K562 (cell line): ENCODE measurements at regions not wholly inside any gene's neighbourhood (a gene's known extent, or its start where the extent isn't known, plus 50 kb on each side); places are given as distances from the start of the nearest gene placed in this dataset.

Experiments used
- ATAC-seq: fragments of 200-7000 bp; cut with Tn5 transposase; 3 replicates; pipeline ENCODE4 v1.9.1; 2020; ENCODE audit warnings: moderate library complexity
- BruUV-seq: library from RNA; stranded (reverse); fragments of 400-500 nt; replicated peaks from 2 replicates; lab custom pipeline; 2021; lab: Mats Ljungman, UMichigan
- CTCF ChIA-PET: fragments of 300-600 bp; formaldehyde crosslinking; extraction: SDS; loops from one replicate; lab custom pipeline; 2021; ENCODE audit warnings: low intra/inter-chr PET ratio; lab: Yijun Ruan, JAX
- POLR2A ChIA-PET: fragments of 300-600, 350-650 bp; sonication (Branson Sonifier 250); formaldehyde crosslinking; extraction: SDS; loops from one replicate; lab custom pipeline; 2021; ENCODE audit warnings: antibody characterized with exemption, inconsistent platforms; lab: Yijun Ruan, JAX
- DNase-seq, 4 experiments: peaks; one replicate each; pipeline versions ENCODE4 v3.0.0 to v3.0.0-alpha.2; 2011 to 2018; ENCODE audit warnings: low spot score in 3 of 4, mixed read lengths in 3 of 4; ENCODE audit errors: extremely low read depth in 1 of 4
- FAIRE-seq: peaks from 2 replicates; lab custom pipeline; 2011; peaks lifted over from hg19 to GRCh38; lab: Jason Lieb, UNC
- H2AFZ ChIP-seq: 2 replicates; pipeline ENCODE4 v1.6.0; 2011; ENCODE audit warnings: low read depth, low read length, control low read depth, inconsistent platforms
- H3K27ac ChIP-seq: fragments of 200-600 bp; 3 replicates; pipeline ENCODE4 v1.8.0; 2011; ENCODE audit warnings: low read depth, mild to moderate bottlenecking, control low read depth, inconsistent platforms, low read length, moderate library complexity, mixed read lengths; ENCODE audit errors: extremely low read depth
- H3K27me3 ChIP-seq, 2 experiments: fragments of 300-600 bp in 1 of 2; 2 replicates in 1 of 2; 3 replicates in 1 of 2; pipeline versions ENCODE4 v1.6.0 to v1.8.0; 2011; ENCODE audit warnings: inconsistent platforms in 2 of 2, low read length in 2 of 2, mild to moderate bottlenecking in 1 of 2, mixed read lengths in 1 of 2, moderate library complexity in 1 of 2; ENCODE audit not compliant: control insufficient read depth in 2 of 2, insufficient read depth in 2 of 2
- H3K36me3 ChIP-seq: fragments of 300-600 bp; 3 replicates; pipeline ENCODE4 v1.8.0; 2011; ENCODE audit warnings: mild to moderate bottlenecking, low read length, inconsistent platforms; ENCODE audit not compliant: control insufficient read depth, insufficient read depth
- H3K4me1 ChIP-seq, 2 experiments: fragments of 200-600 bp in 1 of 2; replicated peaks in 1 of 2; 2 replicates in 1 of 2; 3 replicates in 1 of 2; pipeline versions ENCODE4 v1.5.1 to v1.8.0; 2011; ENCODE audit warnings: inconsistent platforms in 2 of 2, low read length in 2 of 2, mild to moderate bottlenecking in 1 of 2, mixed read lengths in 1 of 2, moderate library complexity in 1 of 2; ENCODE audit not compliant: control insufficient read depth in 2 of 2, insufficient read depth in 2 of 2
- H3K4me2 ChIP-seq: 2 replicates; pipeline ENCODE4 v1.6.1; 2011; ENCODE audit warnings: low read length, control low read depth, inconsistent platforms, mixed read lengths; ENCODE audit not compliant: insufficient read depth
- H3K4me3 ChIP-seq: fragments of 200-600 bp; sonication (generic), shearing (Covaris generic); 2 replicates; pipeline ENCODE4 v1.5.1; 2016; ENCODE audit warnings: control low read depth, inconsistent platforms
- H3K79me2 ChIP-seq: fragments of 200-600 bp; 3 replicates; pipeline ENCODE4 v1.8.0; 2011; ENCODE audit warnings: low read length, inconsistent platforms; ENCODE audit not compliant: control insufficient read depth, insufficient read depth
- H3K9ac ChIP-seq, 2 experiments: 2 replicates each; pipeline versions ENCODE4 v1.6.0 to v1.6.1; 2011; ENCODE audit warnings: low read depth in 2 of 2, low read length in 2 of 2, control low read depth in 1 of 2, inconsistent platforms in 1 of 2, mild to moderate bottlenecking in 1 of 2, mixed read lengths in 1 of 2; ENCODE audit not compliant: insufficient read depth in 1 of 2
- H3K9me1 ChIP-seq: one replicate; pipeline ENCODE4 v1.6.0; 2011; ENCODE audit warnings: inconsistent platforms, mild to moderate bottlenecking, low read length, moderate library complexity; ENCODE audit not compliant: control insufficient read depth, insufficient read depth
- H3K9me3 ChIP-seq: replicated peaks from 2 replicates; pipeline ENCODE4 v1.5.1; 2011; ENCODE audit warnings: low read depth, low read length, inconsistent platforms; ENCODE audit not compliant: control insufficient read depth, insufficient read depth
- H4K20me1 ChIP-seq: replicated peaks from 2 replicates; pipeline ENCODE4 v1.6.1; 2011; ENCODE audit warnings: low read length, inconsistent platforms, mixed read lengths; ENCODE audit not compliant: control insufficient read depth, insufficient read depth
- CREM ChIP-seq: IDR thresholded peaks from 2 replicates; pipeline ENCODE4 v1.6.1; 2014; ENCODE audit warnings: antibody characterized with exemption, low read depth
- E2F3 ChIP-seq: fragments of 250-450 bp; sonication (Bioruptor Pico); IDR thresholded peaks from 2 replicates; pipeline ENCODE4 v1.4.0; 2020; ENCODE audit warnings: mild to moderate bottlenecking
- SETDB1 ChIP-seq: IDR thresholded peaks from one replicate; pipeline ENCODE4 v1.6.1; 2012; ENCODE audit warnings: low read length, control low read depth, inconsistent platforms
- TEAD4 ChIP-seq, 2 experiments: sonication (generic) in 1 of 2; formaldehyde crosslinking in 1 of 2; IDR thresholded peaks; 2 replicates each; pipeline versions ENCODE4 v1.6.1 to v1.8.0; 2012 to 2022; ENCODE audit warnings: borderline replicate concordance in 1 of 2, inconsistent platforms in 1 of 2, low read length in 1 of 2, mild to moderate bottlenecking in 1 of 2, missing genetic modification reagents in 1 of 2
- ZNF217 ChIP-seq: sonication (generic); formaldehyde crosslinking; IDR thresholded peaks from 2 replicates; pipeline ENCODE4 v1.8.0; 2022; ENCODE audit warnings: mild to moderate bottlenecking, missing genetic modification reagents
- WGBS: fragments of 100-300 bp; shearing (Covaris generic); methylation state at CpG from one replicate; pipeline ENCODE4 v1.1.6; 2016; ENCODE audit warnings: low coverage, mixed read lengths; ENCODE audit not compliant: insufficient coverage; ENCODE audit errors: missing lambda C conversion rate; 5-methylcytosine and 5-hydroxymethylcytosine counted together
- in situ Hi-C: fragments of 300-500 bp; cut with MboI; formaldehyde crosslinking; loops from 4 replicates; pipeline ENCODE4 v1.15.0; 2018; ENCODE audit warnings: inconsistent platforms, mixed read lengths
- intact Hi-C: fragments of 100-400 bp; cut with micrococcal nuclease; formaldehyde crosslinking; loops from 2 replicates; pipeline ENCODE4 v1.14.2; 2022
- TF ChIP-seq, protein P1 (sequence below): fragments of 250-450 bp; sonication (Bioruptor Pico); IDR thresholded peaks from 2 replicates; pipeline ENCODE4 v1.9.0; 2021; ENCODE audit warnings: mild to moderate bottlenecking, inconsistent platforms
- TF ChIP-seq, protein P2 (sequence below): sonication (generic); formaldehyde crosslinking; IDR thresholded peaks from 2 replicates; pipeline ENCODE4 v1.8.1; 2023; ENCODE audit warnings: mild to moderate bottlenecking, missing genetic modification reagents

DNA sequence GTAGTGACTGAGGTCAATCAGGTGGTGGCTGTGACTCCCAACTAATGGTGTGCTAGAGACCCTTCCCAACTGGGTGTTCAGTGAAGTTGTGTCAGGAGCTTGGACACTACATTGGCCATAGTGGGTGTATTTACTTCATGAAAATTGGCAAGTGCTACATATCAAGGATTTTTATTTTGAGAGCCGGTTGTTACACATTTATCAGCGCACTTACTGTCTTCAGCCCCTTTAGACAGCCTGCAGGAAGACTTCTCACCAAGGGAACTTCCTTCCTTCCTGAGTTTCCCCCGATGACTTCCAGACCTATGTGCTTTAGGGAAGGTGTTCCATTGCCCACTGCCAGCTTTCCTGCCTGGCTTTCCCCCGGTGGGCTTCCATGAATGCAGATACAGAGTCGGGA, 261.2 kb downstream of the CBLN1 start:
- no peaks in the 10 kb centered on the region for H4K20me1 ChIP-seq
- H3K27me3 ChIP-seq = peaks cover 0 to 16% of the 10 kb centered on the region in 2 experiments; a peak in 1 of 5 replicates
- CTCF ChIA-PET = no interaction called here
- in situ Hi-C loops (no loop called here), intact Hi-C loops (no loop called here)
- 2% methylated on average over 5 of the region's 5 CpGs for WGBS
- no peaks in the 10 kb centered on the region for H3K4me1 ChIP-seq
- no peak overlapping the region for H2AFZ ChIP-seq
- H3K36me3 ChIP-seq = no peaks in the 10 kb centered on the region
- FAIRE-seq (no peak), ATAC-seq (no peak), DNase-seq (no peak)
- no peak overlapping the region for H3K9ac ChIP-seq
- no peak overlapping the region for H3K4me2 ChIP-seq
- no peak overlapping the region for H3K27ac ChIP-seq
- H3K9me3 ChIP-seq = no peaks in the 10 kb centered on the region
- no TSS peak for BruUV-seq
- POLR2A ChIA-PET = no interaction called here
- no peak overlapping the region for H3K4me3 ChIP-seq
- H3K9me1 ChIP-seq = no peaks in the 10 kb centered on the region
- H3K79me2 ChIP-seq = no peaks in the 10 kb centered on the region
- TF ChIP-seq TEAD4 (IDR thresholded peaks at IDR 0.05; ENCODE audit: low read length) (no peak), TEAD4 (CRISPR knock-in tag; IDR thresholded peaks at IDR 0.05; ENCODE audit: borderline replicate concordance) (no peak), SETDB1 (no peak), ZNF217 (CRISPR knock-in tag) (no peak), CREM (no peak), E2F3 (CRISPR knock-in tag) (no peak)
- TF ChIP-seq, protein P1, sequence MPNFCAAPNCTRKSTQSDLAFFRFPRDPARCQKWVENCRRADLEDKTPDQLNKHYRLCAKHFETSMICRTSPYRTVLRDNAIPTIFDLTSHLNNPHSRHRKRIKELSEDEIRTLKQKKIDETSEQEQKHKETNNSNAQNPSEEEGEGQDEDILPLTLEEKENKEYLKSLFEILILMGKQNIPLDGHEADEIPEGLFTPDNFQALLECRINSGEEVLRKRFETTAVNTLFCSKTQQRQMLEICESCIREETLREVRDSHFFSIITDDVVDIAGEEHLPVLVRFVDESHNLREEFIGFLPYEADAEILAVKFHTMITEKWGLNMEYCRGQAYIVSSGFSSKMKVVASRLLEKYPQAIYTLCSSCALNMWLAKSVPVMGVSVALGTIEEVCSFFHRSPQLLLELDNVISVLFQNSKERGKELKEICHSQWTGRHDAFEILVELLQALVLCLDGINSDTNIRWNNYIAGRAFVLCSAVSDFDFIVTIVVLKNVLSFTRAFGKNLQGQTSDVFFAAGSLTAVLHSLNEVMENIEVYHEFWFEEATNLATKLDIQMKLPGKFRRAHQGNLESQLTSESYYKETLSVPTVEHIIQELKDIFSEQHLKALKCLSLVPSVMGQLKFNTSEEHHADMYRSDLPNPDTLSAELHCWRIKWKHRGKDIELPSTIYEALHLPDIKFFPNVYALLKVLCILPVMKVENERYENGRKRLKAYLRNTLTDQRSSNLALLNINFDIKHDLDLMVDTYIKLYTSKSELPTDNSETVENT = no peak
- TF ChIP-seq, protein P2, sequence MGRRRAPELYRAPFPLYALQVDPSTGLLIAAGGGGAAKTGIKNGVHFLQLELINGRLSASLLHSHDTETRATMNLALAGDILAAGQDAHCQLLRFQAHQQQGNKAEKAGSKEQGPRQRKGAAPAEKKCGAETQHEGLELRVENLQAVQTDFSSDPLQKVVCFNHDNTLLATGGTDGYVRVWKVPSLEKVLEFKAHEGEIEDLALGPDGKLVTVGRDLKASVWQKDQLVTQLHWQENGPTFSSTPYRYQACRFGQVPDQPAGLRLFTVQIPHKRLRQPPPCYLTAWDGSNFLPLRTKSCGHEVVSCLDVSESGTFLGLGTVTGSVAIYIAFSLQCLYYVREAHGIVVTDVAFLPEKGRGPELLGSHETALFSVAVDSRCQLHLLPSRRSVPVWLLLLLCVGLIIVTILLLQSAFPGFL (CRISPR knock-in tag) = no peak
- TF ChIP-seq, all 486 proteins: peak for 0
